ENCODE measurements at regions not wholly inside any gene's neighbourhood (a gene's known extent, or its start where the extent isn't known, plus 50 kb on each side); places are given as distances from the start of the nearest gene placed in this dataset.

DNA sequence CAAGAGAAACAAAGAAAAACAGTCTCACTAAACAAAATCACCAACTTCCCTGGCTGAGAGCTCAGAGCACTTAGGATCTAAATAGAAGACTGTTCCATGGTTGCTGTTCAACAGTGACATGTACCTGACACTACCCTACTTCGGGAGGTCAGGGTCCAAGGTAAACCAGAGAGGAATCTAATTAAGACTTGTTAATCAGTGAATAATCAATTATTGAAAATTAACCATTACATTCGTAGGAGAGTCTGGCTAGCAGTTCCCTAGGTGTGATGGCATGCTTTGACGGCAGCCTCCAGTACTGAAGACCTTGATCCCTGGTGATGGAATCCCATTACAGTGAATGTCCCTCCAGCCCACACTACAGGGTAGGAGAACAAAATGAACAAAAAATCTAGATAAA lies 154.0 kb upstream of the AFDN start:
- in situ Hi-C loops (cut with MboI; ENCODE audit: low pct_unique_long_range_greater_than_20kb, low sequenced_read_pairs, unreplicated experiment): no loop called here
- DNase-seq (ENCODE audit: low spot score): no peak
- TF ChIP-seq, protein P1, sequence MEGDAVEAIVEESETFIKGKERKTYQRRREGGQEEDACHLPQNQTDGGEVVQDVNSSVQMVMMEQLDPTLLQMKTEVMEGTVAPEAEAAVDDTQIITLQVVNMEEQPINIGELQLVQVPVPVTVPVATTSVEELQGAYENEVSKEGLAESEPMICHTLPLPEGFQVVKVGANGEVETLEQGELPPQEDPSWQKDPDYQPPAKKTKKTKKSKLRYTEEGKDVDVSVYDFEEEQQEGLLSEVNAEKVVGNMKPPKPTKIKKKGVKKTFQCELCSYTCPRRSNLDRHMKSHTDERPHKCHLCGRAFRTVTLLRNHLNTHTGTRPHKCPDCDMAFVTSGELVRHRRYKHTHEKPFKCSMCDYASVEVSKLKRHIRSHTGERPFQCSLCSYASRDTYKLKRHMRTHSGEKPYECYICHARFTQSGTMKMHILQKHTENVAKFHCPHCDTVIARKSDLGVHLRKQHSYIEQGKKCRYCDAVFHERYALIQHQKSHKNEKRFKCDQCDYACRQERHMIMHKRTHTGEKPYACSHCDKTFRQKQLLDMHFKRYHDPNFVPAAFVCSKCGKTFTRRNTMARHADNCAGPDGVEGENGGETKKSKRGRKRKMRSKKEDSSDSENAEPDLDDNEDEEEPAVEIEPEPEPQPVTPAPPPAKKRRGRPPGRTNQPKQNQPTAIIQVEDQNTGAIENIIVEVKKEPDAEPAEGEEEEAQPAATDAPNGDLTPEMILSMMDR (IDR thresholded peaks at IDR 0.05; ENCODE audit: extremely low read depth, insufficient read depth, missing control alignments): no peak

DNA sequence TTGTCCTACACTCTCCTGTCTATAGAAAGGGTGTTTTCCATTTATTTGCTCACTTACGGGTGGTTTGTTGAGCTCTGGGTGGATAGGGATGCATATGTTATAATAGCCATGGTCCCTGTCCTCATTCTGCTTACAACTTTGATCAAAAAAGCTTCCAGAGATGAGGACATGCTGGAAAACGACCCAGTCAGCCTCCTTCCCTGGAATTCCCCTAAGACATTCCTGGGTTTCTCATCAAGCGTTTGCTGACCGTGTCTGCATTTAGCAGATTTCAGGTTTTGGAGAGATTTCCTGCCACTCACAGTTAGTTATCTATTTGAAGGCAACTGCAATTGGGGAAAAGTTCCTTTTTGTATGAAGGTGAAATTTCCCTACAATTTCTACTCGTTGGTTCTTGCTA lies 152.8 kb upstream of the AFDN start:
- in situ Hi-C loops (cut with MboI; ENCODE audit: low pct_unique_long_range_greater_than_20kb, low sequenced_read_pairs, unreplicated experiment): no loop called here
- TF ChIP-seq, protein P1 (IDR thresholded peaks at IDR 0.05; ENCODE audit: extremely low read depth, insufficient read depth, missing control alignments): no peak

DNA sequence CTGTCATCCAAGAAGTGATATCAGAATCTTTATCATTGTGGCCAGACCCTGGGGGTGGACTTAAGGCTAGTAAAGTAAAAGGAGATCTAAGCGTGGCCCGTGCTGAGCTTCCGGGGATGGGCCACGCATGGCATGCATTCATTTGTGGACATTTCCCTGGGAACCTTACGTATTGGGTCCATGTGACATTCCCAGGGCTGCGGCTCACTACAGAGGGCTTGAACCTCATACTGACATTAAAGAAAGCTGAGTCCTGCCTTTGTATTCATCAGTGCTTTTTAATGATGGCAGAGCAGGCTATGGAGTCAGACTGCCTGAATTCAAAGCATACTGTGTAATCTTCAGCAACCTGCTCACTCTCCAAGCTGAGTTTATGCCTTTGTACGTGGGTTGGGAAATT lies 152.2 kb upstream of the AFDN start:
- TF ChIP-seq, protein P1 (IDR thresholded peaks at IDR 0.05; ENCODE audit: extremely low read depth, insufficient read depth, missing control alignments): no peak
- in situ Hi-C loops (cut with MboI; ENCODE audit: low pct_unique_long_range_greater_than_20kb, low sequenced_read_pairs, unreplicated experiment): no loop called here
- DNase-seq (ENCODE audit: low spot score): no peak

More for the DNA sequence above, 152.8 kb upstream of the AFDN start:
- no peak for DNase-seq (ENCODE audit: low spot score)

DNA sequence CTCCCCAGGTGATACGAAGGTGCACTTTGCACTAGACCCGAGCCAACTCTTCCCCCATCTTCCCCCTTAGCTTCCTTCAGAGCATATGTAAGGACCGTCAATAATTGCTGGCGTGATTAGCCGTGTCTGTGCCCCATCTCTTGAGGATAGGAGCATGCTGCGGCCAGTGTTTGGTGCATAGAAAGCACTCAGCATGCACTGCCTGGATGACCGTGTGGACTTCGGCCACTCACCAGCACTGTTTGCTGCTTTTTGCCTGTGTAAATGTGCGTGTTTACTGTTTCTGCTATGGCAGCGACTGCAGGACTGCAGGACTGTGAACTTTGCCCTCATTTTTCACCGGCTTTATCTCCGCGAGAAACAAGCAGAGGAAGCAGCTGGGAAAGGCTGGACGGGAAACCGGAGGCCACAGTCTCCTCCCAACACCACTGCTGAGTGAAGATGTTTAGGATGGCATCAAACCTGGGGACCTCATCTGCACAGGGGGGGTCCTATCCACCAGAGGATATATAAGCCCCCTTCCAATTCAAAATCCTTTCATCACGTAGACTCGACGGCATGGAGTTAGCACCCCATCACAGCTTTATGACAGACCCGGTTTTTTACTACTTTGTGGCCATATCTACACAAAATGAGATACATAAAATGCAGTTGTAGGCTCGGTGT lies 150.6 kb upstream of the AFDN start:
- DNase-seq (ENCODE audit: low spot score): no peak
- TF ChIP-seq, protein P1 (IDR thresholded peaks at IDR 0.05; ENCODE audit: extremely low read depth, insufficient read depth, missing control alignments): no peak
- in situ Hi-C loops (cut with MboI; ENCODE audit: low pct_unique_long_range_greater_than_20kb, low sequenced_read_pairs, unreplicated experiment): no loop called here

DNA sequence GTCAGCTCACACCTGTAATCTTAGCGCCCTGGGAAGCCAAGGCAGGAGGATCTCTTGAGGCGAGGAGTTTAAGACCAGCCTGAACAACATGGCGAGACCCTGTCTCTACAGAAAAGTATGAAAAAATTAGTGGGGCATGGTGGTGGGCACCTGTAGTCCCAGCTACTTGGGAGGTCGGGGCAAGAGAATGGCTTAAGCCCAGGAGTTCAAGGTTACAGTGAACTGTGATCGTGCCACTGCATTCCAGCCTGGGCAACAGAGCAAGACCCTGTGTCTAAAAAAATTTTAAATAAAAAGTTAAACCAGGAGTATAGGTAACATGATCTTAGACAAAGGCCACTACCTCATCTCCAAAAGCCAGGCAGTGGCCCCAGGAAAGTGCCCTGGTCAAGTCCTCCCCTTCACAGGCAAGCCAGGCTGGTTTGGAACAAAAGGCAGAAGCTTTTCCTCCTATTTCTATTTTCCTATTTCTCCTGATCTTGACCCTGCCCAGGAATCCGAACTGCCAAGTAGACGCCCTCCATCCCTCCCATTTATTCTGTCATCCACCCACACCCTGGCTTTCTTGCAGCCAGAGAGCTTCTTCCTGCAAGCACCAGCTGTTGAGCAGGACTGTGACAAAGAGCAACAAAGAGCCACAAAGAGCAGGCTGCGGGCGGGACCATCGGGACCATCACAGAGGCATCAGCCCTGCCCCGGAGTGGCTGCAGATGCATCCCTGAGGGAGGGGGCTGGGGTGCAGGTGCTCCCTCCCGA lies 149.9 kb upstream of the AFDN start:
- DNase-seq (ENCODE audit: low spot score): no peak
- TF ChIP-seq, protein P1 (IDR thresholded peaks at IDR 0.05; ENCODE audit: extremely low read depth, insufficient read depth, missing control alignments): no peak
- in situ Hi-C loops (cut with MboI; ENCODE audit: low pct_unique_long_range_greater_than_20kb, low sequenced_read_pairs, unreplicated experiment): no loop called here

DNA sequence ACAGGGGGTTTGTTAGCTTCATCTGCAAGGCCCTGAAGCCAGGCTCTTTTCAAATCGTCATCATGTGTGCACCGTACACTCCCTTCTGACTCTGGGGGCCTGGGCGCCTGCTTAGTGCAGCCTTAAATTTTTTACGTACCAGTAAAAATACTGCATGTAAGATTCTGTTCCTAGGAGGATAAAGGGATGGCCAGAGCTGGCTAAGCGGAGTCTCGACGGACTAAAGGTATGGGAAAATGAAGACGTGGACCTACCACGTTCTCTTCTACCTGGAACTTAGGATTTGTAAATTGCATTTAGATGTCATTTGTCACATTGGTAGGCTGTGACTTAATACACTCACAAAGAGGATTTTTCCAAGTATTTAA lies 149.3 kb upstream of the AFDN start:
- DNase-seq (ENCODE audit: low spot score): no peak
- TF ChIP-seq, protein P1 (IDR thresholded peaks at IDR 0.05; ENCODE audit: extremely low read depth, insufficient read depth, missing control alignments): no peak
- in situ Hi-C loops (cut with MboI; ENCODE audit: low pct_unique_long_range_greater_than_20kb, low sequenced_read_pairs, unreplicated experiment): no loop called here
